H9 (cell line): ENCODE measurements at regions not wholly inside any gene's neighbourhood (a gene's known extent, or its start where the extent isn't known, plus 50 kb on each side); places are given as distances from the start of the nearest gene placed in this dataset.

ENCODE experiments used
- DNase-seq: peaks from one replicate; pipeline ENCODE4 v3.0.0-alpha.2; 2017
- H2AFZ ChIP-seq: one replicate; pipeline ENCODE4 v1.6.1; 2013; ENCODE audit warnings: mild to moderate bottlenecking, low read length, control low read depth, moderate library complexity
- H2AK5ac ChIP-seq: 2 replicates; pipeline ENCODE4 v1.6.1; 2013; ENCODE audit warnings: low read length, control low read depth, mixed read lengths; ENCODE audit not compliant: insufficient read length
- H2BK120ac ChIP-seq: one replicate; pipeline ENCODE4 v1.6.1; 2013; ENCODE audit warnings: low read depth, mild to moderate bottlenecking, low read length, control low read depth, inconsistent platforms; ENCODE audit not compliant: poor library complexity, severe bottlenecking
- H2BK12ac ChIP-seq: 2 replicates; pipeline ENCODE4 v1.6.1; 2013; ENCODE audit warnings: low read length, control low read depth, mixed read lengths, low read depth; ENCODE audit not compliant: insufficient read length
- H2BK15ac ChIP-seq: 2 replicates; pipeline ENCODE4 v1.6.1; 2013; ENCODE audit warnings: low read depth, low read length, control low read depth
- H2BK20ac ChIP-seq: one replicate; pipeline ENCODE4 v1.6.1; 2013; ENCODE audit warnings: low read depth, mild to moderate bottlenecking, low read length, control low read depth, inconsistent platforms; ENCODE audit not compliant: poor library complexity, severe bottlenecking
- H2BK5ac ChIP-seq: 2 replicates; pipeline ENCODE4 v1.6.1; 2013; ENCODE audit warnings: low read length, control low read depth, mixed read lengths; ENCODE audit not compliant: insufficient read length
- H3K14ac ChIP-seq: 2 replicates; pipeline ENCODE4 v1.6.1; 2013; ENCODE audit warnings: low read length, control low read depth; ENCODE audit not compliant: insufficient read depth
- H3K18ac ChIP-seq: 2 replicates; pipeline ENCODE4 v1.6.1; 2013; ENCODE audit warnings: low read depth, mild to moderate bottlenecking, mixed read lengths, low read length, control low read depth; ENCODE audit not compliant: insufficient read length
- H3K23ac ChIP-seq: 2 replicates; pipeline ENCODE4 v1.6.1; 2013; ENCODE audit warnings: low read length, control low read depth, mixed read lengths, low read depth; ENCODE audit not compliant: insufficient read length
- H3K23me2 ChIP-seq: 2 replicates; pipeline ENCODE4 v1.6.1; 2013; ENCODE audit warnings: low read depth, mild to moderate bottlenecking, mixed read lengths, low read length, control low read depth; ENCODE audit not compliant: insufficient read length, poor library complexity, severe bottlenecking
- H3K27ac ChIP-seq: 2 replicates; pipeline ENCODE4 v1.5.1; 2013; ENCODE audit warnings: low read length, control low read depth, mixed read lengths, low read depth; ENCODE audit not compliant: insufficient read length
- H3K27me3 ChIP-seq: 2 replicates; pipeline ENCODE4 v1.6.1; 2013; ENCODE audit warnings: low read length, control low read depth, inconsistent platforms; ENCODE audit not compliant: insufficient read depth
- H3K4ac ChIP-seq: 2 replicates; pipeline ENCODE4 v1.6.1; 2013; ENCODE audit warnings: low read depth, mild to moderate bottlenecking, control low read depth, inconsistent platforms, low read length, moderate library complexity
- H3K4me1 ChIP-seq: 2 replicates; pipeline ENCODE4 v1.6.1; 2013; ENCODE audit warnings: low read length, control low read depth, inconsistent platforms; ENCODE audit not compliant: insufficient read depth
- H3K4me2 ChIP-seq: 2 replicates; pipeline ENCODE4 v1.6.1; 2013; ENCODE audit warnings: low read length, control low read depth, mixed read lengths; ENCODE audit not compliant: insufficient read length, insufficient read depth
- H3K56ac ChIP-seq: 2 replicates; pipeline ENCODE4 v1.6.1; 2013; ENCODE audit warnings: low read depth, mild to moderate bottlenecking, mixed read lengths, low read length, control low read depth; ENCODE audit not compliant: insufficient read length
- H3K79me1 ChIP-seq: 2 replicates; pipeline ENCODE4 v1.6.1; 2013; ENCODE audit warnings: low read depth, mild to moderate bottlenecking, moderate library complexity, low read length, control low read depth, inconsistent platforms; ENCODE audit not compliant: insufficient read depth, poor library complexity, severe bottlenecking
- H3K79me2 ChIP-seq: 2 replicates; pipeline ENCODE4 v1.6.1; 2013; ENCODE audit warnings: low read length, control low read depth, inconsistent platforms; ENCODE audit not compliant: insufficient read depth
- H3K9ac ChIP-seq: 2 replicates; pipeline ENCODE4 v1.6.1; 2013; ENCODE audit warnings: low read length, control low read depth, mixed read lengths; ENCODE audit not compliant: insufficient read length; ENCODE audit errors: extremely low read depth
- H3K9me3 ChIP-seq: one replicate; pipeline ENCODE4 v1.6.1; 2013; ENCODE audit warnings: low read depth, low read length, inconsistent platforms; ENCODE audit not compliant: control insufficient read depth
- H3T11ph ChIP-seq: one replicate; pipeline ENCODE4 v1.6.1; 2013; ENCODE audit warnings: mild to moderate bottlenecking, low read length, control low read depth, inconsistent platforms
- H4K20me1 ChIP-seq: one replicate; pipeline ENCODE4 v1.6.1; 2013; ENCODE audit not compliant: control insufficient read depth, insufficient read length, insufficient read depth
- H4K5ac ChIP-seq: 2 replicates; pipeline ENCODE4 v1.6.1; 2013; ENCODE audit warnings: low read depth, mild to moderate bottlenecking, mixed read lengths, low read length, control low read depth; ENCODE audit not compliant: insufficient read length
- H4K8ac ChIP-seq: replicated peaks from 2 replicates; pipeline ENCODE4 v1.6.1; 2013; ENCODE audit warnings: low read length, control low read depth, mixed read lengths, low read depth; ENCODE audit not compliant: insufficient read length
- H4K91ac ChIP-seq: 2 replicates; pipeline ENCODE4 v1.6.1; 2013; ENCODE audit warnings: low read depth, mild to moderate bottlenecking, moderate library complexity, mixed read lengths, low read length, control low read depth; ENCODE audit not compliant: insufficient read length
- H3K27ac Mint-ChIP-seq, 3 experiments: 2 replicates in 2 of 3; 3 replicates in 1 of 3; pipeline ENCODE4 v1.8.0; 2020 to 2021; ENCODE audit warnings: mixed read lengths in 3 of 3, mild to moderate bottlenecking in 1 of 3, moderate library complexity in 1 of 3
- H3K27me3 Mint-ChIP-seq: 2 replicates; pipeline ENCODE4 v1.8.0; 2021; ENCODE audit warnings: low read depth, mild to moderate bottlenecking, moderate library complexity, mixed read lengths
- H3K36me3 Mint-ChIP-seq, 3 experiments: 2 replicates in 2 of 3; 3 replicates in 1 of 3; pipeline ENCODE4 v1.8.0; 2020 to 2021; ENCODE audit warnings: low read depth in 3 of 3, mixed read lengths in 3 of 3; ENCODE audit not compliant: insufficient read depth in 1 of 3
- H3K4me1 Mint-ChIP-seq, 2 experiments: 2 replicates each; pipeline ENCODE4 v1.8.0; 2020; ENCODE audit warnings: mixed read lengths in 2 of 2
- H3K4me3 Mint-ChIP-seq, 2 experiments: 2 replicates in 1 of 2; 3 replicates in 1 of 2; pipeline ENCODE4 v1.8.0; 2020 to 2021; ENCODE audit warnings: mild to moderate bottlenecking in 2 of 2, mixed read lengths in 2 of 2, moderate library complexity in 1 of 2
- H3K9me3 Mint-ChIP-seq, 2 experiments: 2 replicates in 1 of 2; 3 replicates in 1 of 2; pipeline ENCODE4 v1.8.0; 2020; ENCODE audit warnings: mild to moderate bottlenecking in 2 of 2, mixed read lengths in 2 of 2, moderate library complexity in 1 of 2
- WGBS: extraction: QIAGEN DNeasy Blood & Tissue Kit; methylation state at CpG from one replicate; pipeline ENCODE4 v1.1.7; 2013; ENCODE audit warnings: missing lambda C conversion rate, low lambda C conversion rate, mixed read lengths; ENCODE audit not compliant: insufficient read length; ENCODE audit errors: extremely low coverage; 5-methylcytosine and 5-hydroxymethylcytosine counted together
- TF ChIP-seq, protein P1 (sequence below): fragments of 200-600 bp; sonication (generic); conservative IDR thresholded peaks from 3 replicates; pipeline ENCODE4 v1.8.0; 2021; ENCODE audit warnings: antibody characterized with exemption, mild to moderate bottlenecking

DNA sequence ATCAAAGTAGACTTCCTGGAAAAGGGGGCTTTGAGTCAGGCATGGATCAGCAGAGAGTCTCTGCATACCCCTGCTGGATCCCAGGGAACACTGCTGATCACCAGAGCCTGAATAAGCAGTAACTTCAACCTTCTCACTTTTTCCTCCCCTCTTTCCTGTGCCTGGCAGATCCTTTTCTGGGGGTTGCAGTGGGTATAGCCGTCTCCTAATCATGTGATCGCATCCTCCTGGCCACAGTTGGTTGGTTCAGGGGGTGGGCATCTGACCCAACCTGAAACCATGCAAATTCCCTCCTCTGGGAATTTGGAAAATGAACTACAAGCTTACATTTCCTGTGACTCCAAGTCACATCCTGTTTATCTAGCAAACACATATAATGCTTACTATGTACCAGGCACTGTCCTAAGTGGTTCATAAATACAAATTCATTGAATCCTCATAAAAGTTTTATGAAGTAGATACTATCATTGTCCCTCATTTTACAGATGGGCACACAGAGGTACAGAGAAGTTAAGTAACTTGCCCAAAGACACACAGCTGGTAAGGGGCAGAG, 120.3 kb downstream of the AXIN2 start:
- Histone ChIP-seq H3K14ac (no peak overlapping the region), H3T11ph (no peak overlapping the region), H2BK15ac (no peak overlapping the region), H2AFZ (no peak overlapping the region), H4K8ac (no peak overlapping the region), H2BK12ac (no peak overlapping the region), H2BK5ac (no peak overlapping the region), H3K4me2 (no peak overlapping the region), H4K5ac (no peak overlapping the region), H2AK5ac (no peak overlapping the region), H4K91ac (no peak overlapping the region), H4K20me1 (no peaks in the 10 kb centered on the region), H3K9ac (no peak overlapping the region), H3K27ac (no peak overlapping the region), H3K4ac (no peak overlapping the region), H3K4me1 (0 out of 2 replicates have a peak, but pooled peaks cover 2% of the 10 kb centered on the region), H3K23ac (no peak overlapping the region), H3K23me2 (no peaks in the 10 kb centered on the region), H3K9me3 (no peaks in the 10 kb centered on the region), H3K18ac (no peak overlapping the region), H3K27me3 (no peaks in the 10 kb centered on the region), H3K79me1 (no peaks in the 10 kb centered on the region), H3K56ac (no peak overlapping the region), H3K79me2 (no peaks in the 10 kb centered on the region), H2BK120ac (no peak overlapping the region), H2BK20ac (no peak overlapping the region)
- Mint-ChIP-seq H3K4me3 (no peak overlapping the region), H3K36me3 (no peaks in the 10 kb centered on the region), H3K27ac (peak overlapping the region in 2 of 3 experiments; percentile 10 to 71; a peak in 2 of 7 replicates), H3K4me1 (peaks cover 4 to 5% of the 10 kb centered on the region in 2 experiments), H3K27me3 (0 out of 2 replicates have a peak, but pooled peaks cover under 1% of the 10 kb centered on the region), H3K9me3 (no peaks in the 10 kb centered on the region)
- TF ChIP-seq, protein P1, sequence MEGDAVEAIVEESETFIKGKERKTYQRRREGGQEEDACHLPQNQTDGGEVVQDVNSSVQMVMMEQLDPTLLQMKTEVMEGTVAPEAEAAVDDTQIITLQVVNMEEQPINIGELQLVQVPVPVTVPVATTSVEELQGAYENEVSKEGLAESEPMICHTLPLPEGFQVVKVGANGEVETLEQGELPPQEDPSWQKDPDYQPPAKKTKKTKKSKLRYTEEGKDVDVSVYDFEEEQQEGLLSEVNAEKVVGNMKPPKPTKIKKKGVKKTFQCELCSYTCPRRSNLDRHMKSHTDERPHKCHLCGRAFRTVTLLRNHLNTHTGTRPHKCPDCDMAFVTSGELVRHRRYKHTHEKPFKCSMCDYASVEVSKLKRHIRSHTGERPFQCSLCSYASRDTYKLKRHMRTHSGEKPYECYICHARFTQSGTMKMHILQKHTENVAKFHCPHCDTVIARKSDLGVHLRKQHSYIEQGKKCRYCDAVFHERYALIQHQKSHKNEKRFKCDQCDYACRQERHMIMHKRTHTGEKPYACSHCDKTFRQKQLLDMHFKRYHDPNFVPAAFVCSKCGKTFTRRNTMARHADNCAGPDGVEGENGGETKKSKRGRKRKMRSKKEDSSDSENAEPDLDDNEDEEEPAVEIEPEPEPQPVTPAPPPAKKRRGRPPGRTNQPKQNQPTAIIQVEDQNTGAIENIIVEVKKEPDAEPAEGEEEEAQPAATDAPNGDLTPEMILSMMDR: no peak
- WGBS: no CpG with 5 or more reads among the region's 2 CpGs
- no peak for DNase-seq
